ENCODE measurements at regions not wholly inside any gene's neighbourhood (a gene's known extent, or its start where the extent isn't known, plus 50 kb on each side); places are given as distances from the start of the nearest gene placed in this dataset.
A peak's percentile ranks its signal among the peaks of the same experiment; 100 is the strongest.

- no peak for DNase-seq
Measured at GRCh38 chr7:131108212-131108940, 219.3 kb upstream of the MKLN1 start.

DNA sequence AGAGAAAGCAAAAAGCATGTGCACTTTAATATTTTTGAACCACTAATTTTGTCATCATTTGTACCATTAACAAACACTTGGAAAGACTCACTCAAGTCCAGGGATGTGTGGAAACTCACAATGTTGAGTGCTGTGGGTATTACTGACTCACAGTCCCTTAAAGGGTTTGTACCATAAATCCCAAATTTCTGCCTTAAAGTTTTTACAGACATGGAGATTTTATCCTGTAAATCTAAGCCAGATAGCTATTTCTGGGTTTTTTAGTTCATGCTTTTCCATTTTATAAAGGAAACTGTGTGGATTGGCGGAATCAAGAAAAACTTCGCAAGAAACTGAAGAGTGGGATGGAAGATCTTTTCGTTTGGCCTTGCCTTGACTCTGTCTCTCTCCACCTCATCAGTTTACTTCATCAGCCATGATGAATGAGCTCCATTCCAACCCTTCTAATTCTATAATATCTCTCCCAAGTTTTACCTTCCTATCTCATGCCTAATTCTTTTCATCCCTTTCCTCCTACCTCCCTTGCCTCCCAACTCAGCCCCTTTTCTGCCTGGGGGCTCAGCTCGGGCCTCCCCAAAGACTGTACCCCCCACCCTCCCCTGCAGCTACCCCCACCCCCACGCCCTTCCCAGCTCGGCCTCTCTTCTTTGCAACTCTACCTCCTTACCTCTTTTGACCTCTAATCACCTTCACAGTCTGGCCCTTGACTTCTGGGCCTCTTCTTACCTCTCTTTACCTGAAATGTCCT lies 218.5 kb upstream of the MKLN1 start:
- no peak for DNase-seq

DNA sequence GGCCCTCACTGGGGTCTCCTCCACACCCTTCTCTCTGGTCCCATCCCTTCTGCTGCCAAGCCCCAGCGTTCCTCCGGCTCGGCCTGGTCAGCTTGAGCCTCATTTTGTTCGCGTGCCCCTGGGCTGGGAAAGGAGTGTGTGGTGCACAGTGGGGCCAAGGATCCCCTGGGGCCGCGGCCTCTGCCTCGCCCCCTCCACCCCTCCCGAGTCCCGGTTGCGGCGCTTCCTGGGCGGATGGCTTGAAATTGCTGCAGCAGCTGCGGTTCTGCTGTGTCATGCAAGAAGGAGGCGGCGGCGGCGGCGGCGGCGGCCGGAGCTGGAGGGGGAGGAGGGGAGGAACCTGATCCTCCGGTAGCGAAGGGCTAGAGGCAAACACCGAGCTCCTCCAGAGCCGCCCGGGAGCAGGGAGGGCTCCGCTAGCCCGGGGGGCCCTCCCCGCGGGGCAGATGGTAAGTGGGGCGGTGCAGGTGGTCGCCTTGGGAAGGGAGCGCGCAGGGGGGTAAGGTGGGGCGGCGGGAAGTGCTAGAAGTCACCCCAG lies 217.8 kb upstream of the MKLN1 start:
- peak; percentile 68 for DNase-seq

DNA sequence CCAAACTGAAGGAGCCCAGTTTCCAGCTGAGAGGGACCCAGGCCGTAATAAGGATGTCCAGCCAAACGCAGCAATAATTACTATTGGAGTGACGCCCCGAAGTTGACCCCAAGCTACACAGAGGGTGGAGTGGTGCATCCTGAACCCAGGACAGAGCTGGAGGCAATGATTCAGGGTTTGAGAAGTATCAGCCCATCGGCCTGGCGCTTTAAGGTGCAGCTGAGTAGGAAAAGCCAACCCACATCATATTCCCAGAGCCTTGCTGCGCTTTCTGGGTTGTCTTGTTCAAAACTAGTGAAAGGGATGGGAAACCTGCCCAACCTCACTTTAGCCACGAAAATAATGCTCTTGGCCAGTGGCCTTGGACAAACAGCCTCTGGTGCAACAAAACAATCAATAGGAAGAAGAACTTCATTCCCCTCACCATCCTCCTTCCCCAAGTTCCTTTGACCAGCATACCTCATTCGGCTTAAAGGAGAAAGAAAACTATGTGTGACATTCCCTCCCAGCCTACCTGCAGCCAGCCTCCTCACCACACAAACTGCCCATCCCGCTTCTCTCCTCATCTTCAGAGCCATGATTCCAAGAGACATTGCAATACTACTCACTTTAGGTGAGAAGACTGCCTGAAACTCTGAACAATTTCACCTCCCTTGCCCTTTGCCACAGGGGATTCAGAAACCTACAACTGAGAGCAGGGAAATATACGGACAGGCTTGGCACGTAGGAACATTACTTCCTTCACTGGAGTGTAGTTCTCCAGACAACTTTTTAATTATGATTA lies 217.2 kb upstream of the MKLN1 start:
- DNase-seq: no peak

- DNase-seq: no peak
Measured at GRCh38 chr7:131111081-131111576, 216.5 kb upstream of the MKLN1 start.

DNA sequence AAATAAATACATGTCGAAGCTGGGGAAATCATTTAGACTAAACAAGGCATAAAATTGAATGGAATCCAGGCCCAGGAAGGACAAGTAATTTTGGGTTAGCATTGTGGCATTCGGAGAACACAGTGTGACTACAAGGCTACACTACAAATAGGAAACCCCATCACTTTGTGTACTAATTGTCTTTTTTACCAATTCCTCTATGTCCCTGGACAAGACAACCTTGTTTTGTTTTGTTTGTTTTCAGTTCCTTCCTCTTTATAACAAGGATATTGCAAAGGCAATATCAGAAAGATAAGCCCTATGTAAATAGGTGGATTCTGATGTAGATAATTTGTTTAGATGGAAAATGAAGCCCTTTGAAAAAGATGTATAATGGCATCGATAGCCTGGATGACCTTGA lies 215.9 kb upstream of the MKLN1 start:
- no peak for DNase-seq

DNA sequence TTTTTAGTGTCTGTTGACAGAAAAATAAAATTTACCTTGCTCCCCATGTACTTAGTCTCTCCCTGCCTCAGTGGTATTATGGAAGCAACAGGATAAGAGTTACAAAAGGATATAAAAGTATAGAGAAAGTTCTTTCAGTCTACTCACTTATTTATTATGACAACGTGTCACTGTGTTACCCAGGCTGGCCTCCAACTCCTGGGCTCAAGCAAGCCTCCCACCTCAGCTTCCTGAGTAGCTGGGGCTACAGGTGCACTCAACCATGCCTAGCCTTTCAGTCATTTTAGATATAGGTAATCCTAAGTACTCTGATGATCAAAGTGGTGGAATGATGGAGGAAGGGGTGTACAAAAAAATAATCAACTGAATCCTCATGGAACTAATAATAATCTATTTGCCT lies 215.2 kb upstream of the MKLN1 start:
- DNase-seq: no peak

- DNase-seq: no peak
Measured at GRCh38 chr7:131115340-131115739, 212.3 kb upstream of the MKLN1 start.

DNA sequence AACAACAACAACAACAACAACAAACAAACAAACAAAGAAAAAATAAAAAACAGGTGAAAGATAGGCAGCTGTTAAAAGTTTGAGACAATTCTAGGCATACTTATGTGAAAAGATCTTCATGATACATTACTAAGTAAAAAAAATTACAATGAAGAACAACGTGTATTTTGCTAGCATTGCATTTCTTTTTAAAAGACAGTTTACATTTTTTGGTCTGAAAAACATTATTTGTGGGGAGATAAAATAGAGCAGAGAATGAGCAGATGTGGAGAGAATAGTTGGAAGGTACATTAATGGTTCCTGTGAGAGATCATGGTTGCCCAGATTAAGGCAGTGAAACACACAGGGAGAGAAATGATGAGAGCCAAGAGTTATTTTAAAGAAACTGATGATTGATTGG lies 210.2 kb upstream of the MKLN1 start:
- DNase-seq: no peak

DNA sequence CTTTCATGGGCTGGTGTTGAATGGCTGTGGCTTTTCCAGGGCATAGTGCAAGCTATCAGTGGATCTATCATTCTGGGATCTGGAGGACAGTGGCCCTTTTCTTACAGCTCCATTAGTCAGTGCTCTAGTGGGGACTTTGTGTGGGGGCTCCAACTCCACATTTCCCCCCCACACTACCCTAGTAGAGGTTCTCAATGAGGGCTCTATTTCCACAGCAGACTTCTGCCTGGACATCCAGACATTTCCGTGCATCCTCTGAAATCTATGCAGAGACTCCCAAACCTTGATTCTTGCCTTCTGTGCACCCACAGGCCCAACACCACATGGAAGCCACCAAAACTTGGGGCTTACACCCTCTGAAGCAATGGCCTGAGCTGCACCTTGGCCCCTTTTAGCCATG lies 208.3 kb upstream of the MKLN1 start:
- no peak for DNase-seq

GRCh38 chr7:131122394-131122793 lies 205.3 kb upstream of the MKLN1 start:
- DNase-seq: no peak

DNA sequence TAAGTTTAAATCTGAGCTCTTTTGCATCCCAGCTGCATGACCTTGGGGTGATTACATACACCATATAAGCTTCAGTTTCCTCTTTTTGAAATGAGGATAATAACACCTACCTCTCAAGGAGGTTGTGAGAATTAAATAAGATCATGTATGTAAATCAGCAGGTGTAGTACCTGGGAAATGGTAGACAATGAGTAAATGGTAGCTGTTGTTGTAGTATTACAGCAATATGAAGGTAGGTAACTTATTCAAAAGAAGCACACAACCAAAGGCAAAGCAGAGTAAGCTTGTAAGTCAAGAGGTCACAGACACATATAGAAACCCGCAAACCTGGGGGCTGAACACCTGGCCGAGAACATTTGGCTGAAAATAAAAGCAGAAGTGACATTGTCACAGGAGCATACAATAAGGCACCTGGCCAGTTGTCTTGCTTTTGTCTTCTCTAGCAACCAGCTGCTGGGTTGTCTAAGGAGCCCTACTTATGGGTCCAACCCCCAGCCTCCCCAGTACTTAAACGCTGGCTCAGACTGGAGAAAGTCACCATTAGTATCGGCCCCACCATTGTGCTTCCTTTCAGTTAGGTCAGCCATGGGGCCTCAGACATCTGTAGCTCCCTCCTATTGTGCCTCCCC lies 203.6 kb upstream of the MKLN1 start:
- no peak for DNase-seq

GRCh38 chr7:131124867-131125266 lies 202.8 kb upstream of the MKLN1 start:
- no peak for DNase-seq

GRCh38 chr7:131130324-131130723 lies 197.4 kb upstream of the MKLN1 start:
- DNase-seq: no peak

GRCh38 chr7:131131012-131131745 lies 196.5 kb upstream of the MKLN1 start:
- no peak for DNase-seq

DNA sequence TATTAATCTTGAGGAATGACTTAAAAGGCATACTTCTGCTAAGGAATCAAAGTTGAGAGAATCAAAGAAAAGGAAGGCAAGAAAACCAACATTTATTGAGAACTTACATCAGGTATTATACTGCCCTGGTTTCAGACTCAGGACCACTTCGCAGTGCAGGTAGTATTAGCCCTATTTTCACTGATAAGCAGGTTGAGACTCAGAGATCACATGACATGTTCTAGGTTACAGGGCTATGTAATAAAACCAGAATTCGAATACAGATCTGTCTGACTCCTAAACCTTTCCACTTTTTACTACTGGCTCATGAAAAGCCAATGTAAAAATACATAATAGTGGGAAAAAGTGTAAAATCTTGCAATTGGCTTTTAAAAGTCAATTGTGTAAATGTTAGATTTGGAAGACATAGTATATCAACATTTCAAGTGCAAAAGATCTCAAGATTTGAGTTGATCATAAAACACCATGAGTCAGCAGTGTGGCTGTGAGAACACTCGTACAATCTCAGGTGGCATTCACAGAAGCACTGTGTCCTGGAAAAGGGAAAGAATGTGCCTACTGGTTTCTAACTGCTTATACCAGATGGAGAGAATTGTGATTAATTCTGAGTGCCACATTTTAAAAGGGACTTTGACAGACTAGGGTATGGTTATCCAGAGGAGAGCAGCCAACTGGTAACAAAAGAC lies 195.8 kb upstream of the MKLN1 start:
- DNase-seq: no peak

DNA sequence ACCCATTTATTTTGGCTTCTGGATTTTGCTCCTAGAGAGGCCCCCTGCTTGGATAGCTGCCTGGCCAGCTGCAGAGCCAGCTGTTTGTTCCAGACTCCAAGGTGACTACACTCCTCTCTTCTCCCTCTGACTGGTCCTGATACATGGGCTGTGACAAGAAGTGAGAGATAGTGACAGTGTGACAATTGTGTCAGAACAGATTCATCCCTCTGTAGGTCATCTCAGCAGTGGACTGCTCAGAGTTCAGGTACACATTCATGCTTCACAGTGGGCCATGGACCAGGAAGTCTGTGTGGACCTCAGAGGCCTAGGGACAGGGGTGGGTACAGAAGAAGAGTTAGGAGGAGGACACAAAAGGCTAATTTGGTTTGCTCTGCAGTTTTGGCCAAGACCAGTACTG lies 188.2 kb upstream of the MKLN1 start:
- DNase-seq: no peak

DNA sequence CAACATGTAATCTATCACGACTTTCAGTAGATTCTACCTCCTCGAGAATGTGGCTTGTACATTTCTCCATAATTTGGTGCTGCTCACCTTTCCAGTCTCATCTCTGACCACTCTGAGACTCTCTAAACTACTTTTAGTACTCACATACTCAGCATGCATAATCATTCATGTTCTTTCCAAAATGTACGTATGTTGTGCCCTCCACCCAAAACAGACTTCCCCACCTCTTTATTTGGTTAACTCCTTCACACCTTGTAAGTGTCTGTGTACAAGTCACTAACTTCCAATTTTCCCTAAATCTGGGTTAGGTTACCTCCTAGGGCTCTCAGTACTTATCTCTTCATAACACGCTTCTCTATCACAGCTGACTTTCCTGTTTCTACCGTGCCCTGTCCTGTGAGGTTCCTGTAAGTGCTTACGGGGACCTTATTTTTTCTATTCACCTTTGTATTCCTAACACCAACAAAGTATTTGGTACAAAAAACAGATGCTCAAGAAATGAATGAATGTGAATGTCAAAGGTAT lies 186.2 kb upstream of the MKLN1 start:
- no peak for DNase-seq

DNA sequence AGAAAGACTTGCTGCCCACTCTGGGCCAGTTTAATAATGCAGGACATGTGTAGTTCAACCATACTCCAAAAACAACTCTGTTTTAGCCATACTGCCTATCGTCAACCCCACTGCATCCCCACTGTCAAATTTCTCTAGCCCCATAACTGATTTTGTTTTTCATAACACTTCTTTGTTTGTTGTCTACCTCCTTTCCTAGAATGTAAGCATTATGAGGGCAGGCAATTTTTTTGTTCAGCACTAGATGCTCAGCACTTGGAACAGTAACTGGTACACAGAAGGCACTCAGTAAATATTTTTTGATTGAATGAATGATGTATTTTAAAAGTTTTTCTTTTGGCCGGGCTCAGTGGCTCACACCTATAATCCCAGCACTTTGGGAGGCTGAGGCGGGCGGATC lies 183.8 kb upstream of the MKLN1 start:
- DNase-seq: no peak

DNA sequence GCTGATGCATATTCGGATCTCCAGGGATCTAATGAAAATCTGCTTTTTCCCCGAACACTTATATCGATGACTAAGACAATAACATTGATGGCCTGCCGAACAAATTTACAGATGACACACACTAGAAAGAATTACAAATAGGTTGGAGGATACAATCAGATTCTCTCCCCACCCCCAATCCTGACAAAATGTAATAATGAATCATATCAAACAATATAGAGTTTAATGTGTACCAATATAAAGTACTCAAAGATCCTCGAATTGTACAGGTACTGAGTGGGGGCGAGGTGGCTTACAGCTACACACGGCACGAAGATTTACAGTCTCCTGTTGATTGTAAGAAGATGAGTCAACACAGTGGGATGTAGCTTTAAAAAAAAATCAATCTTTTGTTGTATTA lies 182.7 kb upstream of the MKLN1 start:
- no peak for DNase-seq

DNA sequence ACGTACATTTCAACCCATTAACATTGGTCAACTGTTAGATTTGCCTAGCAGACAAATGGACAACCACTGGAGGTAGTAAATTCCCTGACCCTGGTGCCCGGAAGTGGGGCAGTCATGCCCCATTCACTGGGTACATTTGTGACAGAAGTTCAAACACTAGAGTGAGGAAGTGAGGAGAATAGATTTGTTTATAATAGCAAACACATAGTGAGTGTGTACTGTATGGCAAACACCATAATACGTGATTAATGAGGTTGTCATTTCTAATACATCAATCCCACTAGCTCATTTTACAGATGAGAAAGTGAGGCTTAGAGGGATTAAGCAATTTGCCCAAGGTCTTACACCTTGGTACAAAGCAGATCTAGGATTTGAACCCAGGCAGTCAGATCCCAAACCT lies 181.9 kb upstream of the MKLN1 start:
- DNase-seq: no peak

All from left kidney (tissue), 1 donor.